ENCODE measurements at regions not wholly inside any gene's neighbourhood (a gene's known extent, or its start where the extent isn't known, plus 50 kb on each side); places are given as distances from the start of the nearest gene placed in this dataset.
A peak's percentile ranks its signal among the peaks of the same experiment; 100 is the strongest.

DNA sequence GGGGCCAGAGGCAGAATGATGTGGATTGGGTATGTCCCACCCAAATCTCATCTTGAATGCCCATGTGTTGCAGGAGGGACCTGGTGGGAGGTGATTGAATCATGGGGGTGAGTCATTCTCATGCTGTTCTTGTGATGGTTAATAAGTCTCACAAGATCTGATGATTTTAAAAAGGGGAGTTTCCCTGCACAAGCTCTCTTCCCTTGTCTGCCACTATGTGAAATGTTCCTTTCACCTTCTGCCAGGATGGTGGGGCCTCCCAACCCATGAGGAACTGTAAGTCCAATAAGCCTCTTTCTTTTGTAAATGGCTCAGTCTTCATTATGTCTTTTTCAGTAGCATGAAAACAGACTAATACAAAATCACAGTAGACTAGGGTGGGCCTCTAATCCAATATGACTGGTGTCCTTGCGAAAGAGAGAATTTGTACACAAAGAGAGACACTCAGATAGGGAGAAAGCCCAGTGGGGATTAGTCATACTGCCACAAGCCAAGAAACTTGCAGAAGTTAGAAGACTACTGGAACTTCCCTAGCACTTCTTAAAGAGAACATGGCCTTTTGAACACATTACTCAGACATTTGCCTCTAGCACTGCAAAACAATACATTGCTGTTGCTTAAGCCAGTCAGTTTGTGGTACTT, 68.4 kb downstream of the ANXA1 start:
- peaks cover 5% of the 10 kb centered on the region for H3K4me1 Mint-ChIP-seq
- no peak overlapping the region for H3K4me3 Mint-ChIP-seq
- H3K27ac Mint-ChIP-seq = no peak overlapping the region
- DNase-seq = no peak
- ATAC-seq = peak; percentile 61
- H3K27me3 Mint-ChIP-seq = peaks cover 68% of the 10 kb centered on the region
- no peaks in the 10 kb centered on the region for H3K9me3 ChIP-seq (ENCODE audit: control insufficient read depth, low read length, poor library complexity, severe bottlenecking)
- peaks cover 5% of the 10 kb centered on the region for H3K36me3 Mint-ChIP-seq (ENCODE audit: low read depth)

DNA sequence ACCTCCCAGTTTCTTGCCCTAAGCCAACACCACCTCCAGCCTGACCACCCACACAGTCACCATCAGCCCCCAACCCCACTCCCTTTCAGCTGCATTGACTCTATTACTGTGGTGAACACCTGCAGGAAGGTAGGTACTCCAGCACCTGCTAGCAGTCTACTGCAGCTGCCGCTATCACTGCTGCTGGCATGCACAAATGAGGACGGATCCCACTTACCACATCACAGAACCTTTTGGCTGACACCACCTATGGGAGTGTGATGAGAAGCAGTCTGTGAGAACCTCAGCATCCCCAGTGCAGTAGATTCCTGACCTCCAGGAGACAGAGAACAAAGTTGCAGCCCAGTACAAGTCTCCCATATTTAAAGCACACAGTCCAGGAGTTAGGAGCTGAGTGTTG, 71.9 kb downstream of the ANXA1 start:
- H3K4me3 Mint-ChIP-seq = no peak overlapping the region
- DNase-seq = no peak
- H3K4me1 Mint-ChIP-seq = no peaks in the 10 kb centered on the region
- H3K27me3 Mint-ChIP-seq = peaks cover 45% of the 10 kb centered on the region
- no peak overlapping the region for H3K27ac Mint-ChIP-seq
- no peaks in the 10 kb centered on the region for H3K9me3 ChIP-seq (ENCODE audit: control insufficient read depth, low read length, poor library complexity, severe bottlenecking)
- ATAC-seq = no peak
- peaks cover 3% of the 10 kb centered on the region for H3K36me3 Mint-ChIP-seq (ENCODE audit: low read depth)

DNA sequence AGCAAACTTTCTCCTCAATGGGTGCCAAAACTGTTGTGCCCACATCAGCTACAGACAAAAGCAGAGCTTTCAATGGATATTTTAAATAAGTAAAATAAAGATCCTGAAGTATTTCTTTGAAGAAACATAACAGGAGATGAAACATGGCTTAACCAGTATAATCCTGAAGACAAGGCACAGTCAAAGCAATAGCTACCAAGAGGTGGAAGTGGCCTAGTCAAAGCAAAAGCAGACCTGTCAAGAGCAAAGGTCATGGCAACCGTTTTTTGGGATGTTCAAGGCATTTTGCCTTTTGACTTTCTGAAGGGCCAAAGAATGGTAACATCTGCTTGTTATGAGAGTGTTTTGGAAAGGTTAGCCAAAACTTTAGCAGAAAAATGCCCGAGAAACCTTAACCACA, 77.9 kb downstream of the ANXA1 start:
- H3K9me3 ChIP-seq (ENCODE audit: control insufficient read depth, low read length, poor library complexity, severe bottlenecking) = no peaks in the 10 kb centered on the region
- H3K27me3 Mint-ChIP-seq = no peaks in the 10 kb centered on the region
- no peaks in the 10 kb centered on the region for H3K4me1 Mint-ChIP-seq
- H3K4me3 Mint-ChIP-seq = no peak overlapping the region
- DNase-seq = no peak
- H3K27ac Mint-ChIP-seq = no peak overlapping the region
- no peaks in the 10 kb centered on the region for H3K36me3 Mint-ChIP-seq (ENCODE audit: low read depth)
- ATAC-seq = no peak

DNA sequence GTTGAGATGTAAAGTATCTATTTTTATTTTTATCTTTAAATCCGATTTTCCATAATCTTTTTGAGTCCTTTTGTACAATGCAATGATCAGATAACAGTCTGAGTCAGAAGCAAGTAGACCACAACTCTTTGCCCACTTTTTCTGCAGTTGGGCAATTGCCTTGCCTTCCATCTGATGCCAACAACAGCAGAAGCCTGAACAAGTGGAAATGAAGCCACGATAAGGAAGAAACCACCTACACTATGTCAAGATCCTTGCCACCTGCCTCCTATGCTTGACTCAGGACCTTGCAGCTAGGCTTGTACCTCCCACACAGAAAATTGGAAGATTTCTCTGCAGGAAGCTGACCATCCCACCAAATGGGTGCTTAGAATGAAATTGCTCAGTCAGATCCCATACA, 78.6 kb downstream of the ANXA1 start:
- Mint-ChIP-seq H3K27ac (no peak overlapping the region), H3K27me3 (no peaks in the 10 kb centered on the region)

DNA sequence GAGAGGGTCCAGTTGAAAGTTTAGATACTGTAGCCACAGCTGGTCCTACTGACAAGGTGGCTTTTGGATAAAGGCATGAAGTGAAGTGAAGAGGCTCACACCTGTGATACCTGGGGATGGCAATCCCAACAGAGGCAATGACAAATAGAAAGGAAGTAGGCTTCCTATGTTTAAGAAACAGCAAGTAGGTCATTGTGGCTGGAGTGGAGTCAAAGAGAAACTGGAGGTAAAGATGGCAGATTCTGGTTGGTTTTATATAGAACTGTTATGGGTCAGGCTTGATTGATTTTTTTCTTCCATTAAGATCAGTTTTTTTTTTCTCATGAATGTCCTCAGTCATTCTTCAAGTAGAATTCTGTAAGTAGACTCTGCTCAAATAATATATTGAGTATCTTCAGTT, 79.5 kb downstream of the ANXA1 start:
- no peaks in the 10 kb centered on the region for H3K9me3 ChIP-seq (ENCODE audit: control insufficient read depth, low read length, poor library complexity, severe bottlenecking)
- Mint-ChIP-seq H3K27me3 (peaks cover 5% of the 10 kb centered on the region), H3K27ac (no peak overlapping the region), H3K4me1 (no peaks in the 10 kb centered on the region), H3K36me3 (ENCODE audit: low read depth) (peaks cover 3% of the 10 kb centered on the region), H3K4me3 (no peak overlapping the region)
- ATAC-seq (no peak), DNase-seq (no peak)

More for the DNA sequence above, 78.6 kb downstream of the ANXA1 start:
- Mint-ChIP-seq H3K36me3 (ENCODE audit: low read depth) (no peaks in the 10 kb centered on the region), H3K4me3 (no peak overlapping the region), H3K4me1 (no peaks in the 10 kb centered on the region)
- no peaks in the 10 kb centered on the region for H3K9me3 ChIP-seq (ENCODE audit: control insufficient read depth, low read length, poor library complexity, severe bottlenecking)
- DNase-seq = no peak
- no peak for ATAC-seq

DNA sequence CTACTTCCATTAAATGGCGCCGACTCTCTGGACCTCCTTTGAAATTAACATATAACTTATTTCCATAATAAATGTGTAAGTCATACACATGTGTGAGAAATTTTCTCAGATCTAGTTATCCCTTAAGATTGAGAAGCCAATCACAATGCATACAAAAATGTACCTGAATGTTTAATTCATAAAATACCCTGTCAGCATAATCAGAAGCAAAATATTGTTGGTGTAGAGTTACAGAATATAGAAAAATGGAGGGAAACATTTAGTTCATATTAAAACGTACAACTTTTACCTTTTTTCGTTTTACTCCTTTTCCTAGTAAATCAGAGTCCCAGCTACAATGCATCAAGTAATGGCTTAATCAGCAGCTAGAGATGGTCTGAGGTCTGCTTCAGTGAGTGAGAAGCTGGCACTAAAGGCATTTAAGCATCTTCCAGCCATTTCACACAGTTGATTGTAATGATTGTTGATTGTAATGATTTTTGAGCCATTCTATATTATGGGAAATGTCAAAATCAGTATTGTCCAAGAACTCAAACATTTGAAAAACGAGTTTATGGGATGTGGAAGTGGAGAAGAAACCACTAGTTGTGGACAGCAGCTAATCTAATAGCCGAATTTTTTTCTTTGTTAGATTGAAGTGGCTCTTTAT, 81.8 kb downstream of the ANXA1 start:
- DNase-seq (no peak), ATAC-seq (no peak)
- H3K4me3 Mint-ChIP-seq = no peak overlapping the region
- peaks cover 16% of the 10 kb centered on the region for H3K27me3 Mint-ChIP-seq
- H3K36me3 Mint-ChIP-seq (ENCODE audit: low read depth) = peaks cover 3% of the 10 kb centered on the region
- no peak overlapping the region for H3K27ac Mint-ChIP-seq
- no peaks in the 10 kb centered on the region for H3K4me1 Mint-ChIP-seq
- H3K9me3 ChIP-seq (ENCODE audit: control insufficient read depth, low read length, poor library complexity, severe bottlenecking) = no peaks in the 10 kb centered on the region

DNA sequence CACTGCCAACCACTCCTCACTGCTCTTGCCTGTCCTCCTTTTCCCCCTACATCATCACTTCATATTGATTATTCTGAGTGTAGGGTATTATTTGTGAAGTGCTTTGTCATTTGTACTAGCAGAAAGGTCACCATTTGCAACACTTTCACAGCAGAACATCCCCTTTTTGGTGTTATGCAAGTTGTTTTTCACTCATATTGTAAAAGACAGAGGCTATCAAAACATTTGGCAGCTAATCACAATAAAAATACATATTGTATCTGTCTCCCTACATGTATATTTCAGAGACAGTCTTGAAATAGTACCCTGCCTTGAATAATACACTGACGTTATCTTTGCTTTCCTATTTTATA, 82.3 kb downstream of the ANXA1 start:
- H3K9me3 ChIP-seq (ENCODE audit: control insufficient read depth, low read length, poor library complexity, severe bottlenecking) = no peaks in the 10 kb centered on the region
- H3K4me1 Mint-ChIP-seq = no peaks in the 10 kb centered on the region
- no peak overlapping the region for H3K27ac Mint-ChIP-seq
- DNase-seq = no peak
- H3K4me3 Mint-ChIP-seq = no peak overlapping the region
- ATAC-seq = no peak
- H3K27me3 Mint-ChIP-seq = peaks cover 16% of the 10 kb centered on the region
- peaks cover 3% of the 10 kb centered on the region for H3K36me3 Mint-ChIP-seq (ENCODE audit: low read depth)

DNA sequence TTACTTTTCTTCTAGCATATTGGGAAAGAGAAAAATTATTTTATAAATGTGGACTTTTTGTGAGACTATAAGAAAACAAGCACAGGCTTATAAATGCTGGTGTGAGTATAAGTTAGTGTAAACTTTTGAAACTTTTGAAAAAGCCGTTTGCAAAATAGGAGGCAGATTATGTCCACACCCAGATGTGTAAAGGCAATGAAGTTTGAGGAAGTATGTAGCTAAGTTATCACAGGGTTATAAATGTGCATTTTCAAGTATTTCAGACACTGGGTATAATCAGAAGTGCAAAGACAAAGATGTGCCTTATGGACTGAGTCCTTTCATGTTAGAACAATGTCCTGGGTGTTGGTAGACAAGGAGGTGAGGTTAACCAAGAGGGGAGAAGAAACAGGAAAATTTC, 85.5 kb downstream of the ANXA1 start:
- DNase-seq = no peak
- ATAC-seq = no peak
- no peak overlapping the region for H3K4me3 Mint-ChIP-seq

DNA sequence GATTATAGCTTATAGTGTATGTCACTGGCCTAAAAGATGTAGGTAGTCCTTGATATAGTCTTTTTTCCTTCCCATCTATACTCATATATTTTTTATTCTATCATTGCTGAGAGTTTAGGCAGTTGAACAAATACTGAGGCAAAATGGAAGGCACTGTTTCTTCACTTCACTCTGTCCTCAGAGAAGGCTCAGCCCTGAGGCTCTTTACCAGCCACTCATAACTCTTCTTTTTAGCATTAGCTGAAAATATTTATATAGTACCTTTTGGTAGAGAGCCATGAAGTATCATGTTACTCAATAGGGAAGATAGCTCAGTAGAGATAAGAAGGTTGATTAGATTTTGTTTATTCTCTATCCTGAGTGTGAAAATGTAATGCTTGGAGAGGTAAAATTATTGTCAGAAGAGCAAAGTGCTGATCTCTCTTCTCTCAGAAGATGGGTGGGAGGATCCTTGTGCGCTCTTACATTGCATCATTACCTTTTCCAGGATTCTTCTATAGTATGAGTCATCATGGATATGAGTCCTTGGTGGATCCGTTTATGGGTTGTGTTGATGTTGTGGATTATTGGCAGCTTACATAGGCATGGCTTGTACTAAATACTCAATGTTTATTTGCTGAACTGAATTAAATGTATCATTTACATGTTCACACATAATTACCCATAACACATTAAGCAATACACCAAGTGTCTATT, 88.1 kb downstream of the ANXA1 start:
- no peaks in the 10 kb centered on the region for H3K9me3 ChIP-seq (ENCODE audit: control insufficient read depth, low read length, poor library complexity, severe bottlenecking)
- no peak for ATAC-seq
- H3K36me3 Mint-ChIP-seq (ENCODE audit: low read depth) = peaks cover 3% of the 10 kb centered on the region

More for the DNA sequence above, 85.5 kb downstream of the ANXA1 start:
- Mint-ChIP-seq H3K27ac (no peak overlapping the region), H3K36me3 (ENCODE audit: low read depth) (peaks cover 3% of the 10 kb centered on the region), H3K27me3 (peaks cover 21% of the 10 kb centered on the region), H3K4me1 (no peaks in the 10 kb centered on the region)
- no peaks in the 10 kb centered on the region for H3K9me3 ChIP-seq (ENCODE audit: control insufficient read depth, low read length, poor library complexity, severe bottlenecking)

DNA sequence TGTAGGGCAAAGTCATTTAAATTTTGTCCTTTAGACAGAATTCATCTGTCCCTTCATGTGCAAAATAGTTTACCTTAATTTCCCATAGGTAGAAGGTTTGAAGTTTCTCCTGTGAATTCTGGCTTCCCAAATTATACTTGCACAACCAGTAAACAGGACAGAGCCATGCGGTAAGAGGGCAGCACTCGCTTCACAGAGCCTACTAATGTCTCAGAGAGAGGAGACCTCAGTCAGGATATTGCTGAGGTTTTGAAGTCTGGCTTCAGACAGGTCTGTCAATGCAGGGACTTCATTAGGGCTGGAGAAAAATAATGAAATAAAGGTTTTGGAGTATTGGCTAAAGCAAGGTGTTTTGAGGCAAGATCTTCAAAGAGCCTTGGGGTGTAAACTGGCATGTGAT, 91.4 kb downstream of the ANXA1 start:
- H3K4me1 Mint-ChIP-seq = no peaks in the 10 kb centered on the region
- H3K4me3 Mint-ChIP-seq = no peak overlapping the region
- H3K9me3 ChIP-seq (ENCODE audit: control insufficient read depth, low read length, poor library complexity, severe bottlenecking) = no peaks in the 10 kb centered on the region
- DNase-seq = no peak
- H3K36me3 Mint-ChIP-seq (ENCODE audit: low read depth) = no peaks in the 10 kb centered on the region
- H3K27me3 Mint-ChIP-seq = peaks cover 34% of the 10 kb centered on the region
- no peak for ATAC-seq
- no peak overlapping the region for H3K27ac Mint-ChIP-seq

More for the DNA sequence above, 88.1 kb downstream of the ANXA1 start:
- Mint-ChIP-seq H3K27ac (no peak overlapping the region), H3K4me3 (no peak overlapping the region), H3K27me3 (peaks cover 32% of the 10 kb centered on the region), H3K4me1 (no peaks in the 10 kb centered on the region)
- no peak for DNase-seq

DNA sequence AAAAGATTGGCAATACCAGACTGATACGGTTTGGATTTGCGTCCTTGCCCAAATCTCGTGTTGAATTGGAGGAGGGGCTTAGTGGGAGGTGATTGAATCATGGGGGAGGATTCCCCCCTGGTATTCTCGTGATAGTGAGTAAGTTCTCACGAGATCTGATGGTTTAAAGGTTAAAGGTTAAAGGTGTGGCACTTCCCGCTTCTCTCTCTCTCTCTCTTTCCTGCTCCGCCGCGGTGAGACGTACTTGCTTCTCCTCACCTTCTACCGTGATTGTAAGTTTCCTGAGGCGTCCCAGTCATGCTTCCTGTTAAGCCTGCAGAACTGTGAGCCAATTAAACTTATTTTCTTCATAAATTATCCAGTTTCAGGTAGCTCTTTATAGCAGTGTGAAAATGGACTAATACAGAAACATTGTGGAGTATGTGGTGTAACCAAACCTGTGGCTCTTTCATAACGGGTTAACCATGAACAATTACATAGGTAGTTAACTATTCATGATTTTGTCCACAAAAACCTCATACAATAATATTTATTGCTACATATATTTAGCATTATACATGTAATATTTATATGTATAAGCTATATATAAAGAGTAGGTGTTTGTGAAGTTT, 107.5 kb downstream of the ANXA1 start:
- ATAC-seq = no peak
- no peak overlapping the region for H3K4me3 Mint-ChIP-seq

DNA sequence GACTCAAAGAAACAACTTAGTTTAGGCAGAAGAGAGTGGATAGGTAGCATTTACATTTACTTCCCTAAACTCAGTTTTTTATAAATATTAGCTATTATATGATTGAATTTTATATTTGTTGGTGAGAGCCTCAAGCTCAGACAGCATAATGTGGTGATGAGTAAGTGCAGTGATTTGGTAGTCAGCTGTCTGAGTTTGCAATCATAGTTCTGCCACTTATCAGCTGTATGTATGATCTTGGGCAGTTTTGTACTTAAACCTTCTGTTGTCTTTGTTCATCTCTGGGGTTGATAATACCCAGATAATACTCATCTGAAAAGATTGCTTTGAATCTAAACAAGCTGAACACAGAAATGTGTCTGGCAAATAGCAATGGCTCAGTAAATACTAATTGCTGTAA, 108.8 kb downstream of the ANXA1 start:
- H3K27me3 Mint-ChIP-seq = no peaks in the 10 kb centered on the region
- no peak overlapping the region for H3K27ac Mint-ChIP-seq
- no peaks in the 10 kb centered on the region for H3K36me3 Mint-ChIP-seq (ENCODE audit: low read depth)
- H3K4me1 Mint-ChIP-seq = no peaks in the 10 kb centered on the region
- DNase-seq (no peak), ATAC-seq (no peak)
- H3K4me3 Mint-ChIP-seq = no peak overlapping the region
- no peaks in the 10 kb centered on the region for H3K9me3 ChIP-seq (ENCODE audit: control insufficient read depth, low read length, poor library complexity, severe bottlenecking)

More for the DNA sequence above, 107.5 kb downstream of the ANXA1 start:
- Mint-ChIP-seq H3K27me3 (peaks cover 5% of the 10 kb centered on the region), H3K27ac (no peak overlapping the region), H3K36me3 (ENCODE audit: low read depth) (no peaks in the 10 kb centered on the region), H3K4me1 (no peaks in the 10 kb centered on the region)
- H3K9me3 ChIP-seq (ENCODE audit: control insufficient read depth, low read length, poor library complexity, severe bottlenecking) = no peaks in the 10 kb centered on the region
- DNase-seq = no peak

DNA sequence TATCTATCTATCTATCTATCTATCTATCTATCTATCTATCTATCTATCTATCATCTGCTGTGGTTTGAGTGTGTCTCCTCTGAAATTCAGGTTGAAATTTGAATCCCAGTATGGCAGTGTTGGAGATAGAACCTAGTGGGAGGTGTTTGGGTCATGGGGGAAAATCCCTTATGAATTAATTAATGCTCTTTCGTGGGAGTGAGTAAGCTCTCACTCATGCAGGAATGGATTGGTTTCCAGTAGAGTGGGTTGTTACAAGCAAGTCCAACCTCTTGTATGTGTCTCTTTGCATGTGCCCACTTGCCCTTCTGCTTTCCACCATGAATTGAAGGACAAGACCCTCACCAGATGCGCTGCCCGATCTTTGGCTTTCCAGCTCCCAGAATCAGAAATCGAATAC, 113.0 kb downstream of the ANXA1 start:
- DNase-seq (no peak), ATAC-seq (no peak)
- no peaks in the 10 kb centered on the region for H3K9me3 ChIP-seq (ENCODE audit: control insufficient read depth, low read length, poor library complexity, severe bottlenecking)
- no peaks in the 10 kb centered on the region for H3K4me1 Mint-ChIP-seq
- peaks cover 7% of the 10 kb centered on the region for H3K27me3 Mint-ChIP-seq
- H3K36me3 Mint-ChIP-seq (ENCODE audit: low read depth) = no peaks in the 10 kb centered on the region
- H3K4me3 Mint-ChIP-seq = no peak overlapping the region
- H3K27ac Mint-ChIP-seq = no peak overlapping the region
